H1 (cell line): ENCODE measurements at regions not wholly inside any gene's neighbourhood (a gene's known extent, or its start where the extent isn't known, plus 50 kb on each side); places are given as distances from the start of the nearest gene placed in this dataset.

ENCODE experiments used
- BCL11A ChIP-seq, 2 experiments: IDR thresholded peaks; one replicate each; pipeline ENCODE4 v1.6.1; 2011; ENCODE audit warnings: low read depth in 2 of 2, low read length in 2 of 2, mild to moderate bottlenecking in 2 of 2
- GABPA ChIP-seq: IDR thresholded peaks from 2 replicates; pipeline ENCODE4 v1.6.1; 2011; ENCODE audit warnings: mild to moderate bottlenecking, low read length, moderate library complexity, borderline replicate concordance; ENCODE audit not compliant: insufficient read depth
- MAFK ChIP-seq: IDR thresholded peaks from 2 replicates; pipeline ENCODE4 v1.6.1; 2012; ENCODE audit warnings: low read depth, mild to moderate bottlenecking, improper control_type of control experiment, low read length
- PHF8 ChIP-seq: fragments of 200-600 bp; sonication (generic); conservative IDR thresholded peaks from 2 replicates; pipeline ENCODE4 v1.7.1; 2012; ENCODE audit warnings: low read depth, mild to moderate bottlenecking, inconsistent platforms, low read length, moderate library complexity
- POLR2A ChIP-seq, 2 experiments: IDR thresholded peaks; 1 replicate in 1 of 2; 2 replicates in 1 of 2; pipeline ENCODE4 v1.6.1; 2011; ENCODE audit warnings: low read depth in 2 of 2, low read length in 2 of 2, mild to moderate bottlenecking in 2 of 2; ENCODE audit errors: control extremely low read depth in 1 of 2
- POLR2AphosphoS5 ChIP-seq: IDR thresholded peaks from 2 replicates; pipeline ENCODE4 v1.6.1; 2011; ENCODE audit warnings: low read depth, low read length
- POU5F1 ChIP-seq: IDR thresholded peaks from 2 replicates; pipeline ENCODE4 v1.6.1; 2011; ENCODE audit warnings: low read depth, mild to moderate bottlenecking, low read length, moderate library complexity
- RFX5 ChIP-seq: IDR thresholded peaks from 2 replicates; pipeline ENCODE4 v1.6.1; 2011; ENCODE audit warnings: low read depth, low read length, improper control_type of control experiment, borderline replicate concordance
- SIN3A ChIP-seq, 2 experiments: IDR thresholded peaks in 1 of 2; conservative IDR thresholded peaks in 1 of 2; 2 replicates each; pipeline ENCODE4 v1.6.1; 2011 to 2012; ENCODE audit warnings: low read length in 2 of 2, improper control_type of control experiment in 1 of 2, low read depth in 1 of 2, mild to moderate bottlenecking in 1 of 2
- TBP ChIP-seq: IDR thresholded peaks from 2 replicates; pipeline ENCODE4 v1.6.1; 2011; ENCODE audit warnings: low read depth, low read length, improper control_type of control experiment
- TF ChIP-seq, protein P1 (sequence below): IDR thresholded peaks from 2 replicates; pipeline ENCODE4 v1.6.1; 2011; ENCODE audit warnings: low read length, improper control_type of control experiment
- TF ChIP-seq, protein P2 (sequence below), 3 experiments: IDR thresholded peaks; 1 replicate in 2 of 3; 2 replicates in 1 of 3; pipeline versions ENCODE4 v1.5.1 to v1.6.1; 2011; ENCODE audit warnings: low read length in 3 of 3, mild to moderate bottlenecking in 3 of 3, inconsistent platforms in 2 of 3, low read depth in 1 of 3, moderate library complexity in 1 of 3; ENCODE audit not compliant: insufficient read depth in 1 of 3; ENCODE audit errors: control extremely low read depth in 1 of 3
- TF ChIP-seq, protein P3 (sequence below): IDR thresholded peaks from 2 replicates; pipeline ENCODE4 v1.6.1; 2011; ENCODE audit warnings: low read depth, mild to moderate bottlenecking, low read length; ENCODE audit not compliant: insufficient read depth

DNA sequence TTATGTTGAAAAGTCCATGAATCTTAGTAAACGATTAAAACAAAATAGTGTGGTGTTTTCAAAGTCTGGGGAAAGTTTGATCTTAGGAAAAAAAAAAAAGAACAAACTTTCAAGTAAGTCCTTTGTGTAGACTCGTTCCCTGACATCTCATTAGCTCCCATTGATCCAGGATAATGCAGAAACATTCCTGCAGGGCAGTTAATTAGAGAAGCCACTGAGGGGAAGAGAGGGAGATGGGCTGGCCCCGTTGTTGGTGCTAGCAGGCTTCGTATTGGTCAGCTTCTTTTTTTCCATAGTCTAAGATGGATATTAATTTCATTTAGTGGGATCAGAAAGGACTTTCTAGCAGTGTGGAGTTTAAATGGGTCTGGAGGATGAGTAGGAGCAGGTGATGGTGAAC is 340.2 kb downstream of the DRD1 start:
- no peak for TF ChIP-seq TBP
- no peak for TF ChIP-seq POLR2A (IDR thresholded peaks at IDR 0.05; ENCODE audit: control extremely low read depth in 1 of 2, low read depth in 2 of 2, low read length in 2 of 2)
- TF ChIP-seq, protein P1, sequence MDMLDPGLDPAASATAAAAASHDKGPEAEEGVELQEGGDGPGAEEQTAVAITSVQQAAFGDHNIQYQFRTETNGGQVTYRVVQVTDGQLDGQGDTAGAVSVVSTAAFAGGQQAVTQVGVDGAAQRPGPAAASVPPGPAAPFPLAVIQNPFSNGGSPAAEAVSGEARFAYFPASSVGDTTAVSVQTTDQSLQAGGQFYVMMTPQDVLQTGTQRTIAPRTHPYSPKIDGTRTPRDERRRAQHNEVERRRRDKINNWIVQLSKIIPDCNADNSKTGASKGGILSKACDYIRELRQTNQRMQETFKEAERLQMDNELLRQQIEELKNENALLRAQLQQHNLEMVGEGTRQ: no peak
- TF ChIP-seq, protein P2, sequence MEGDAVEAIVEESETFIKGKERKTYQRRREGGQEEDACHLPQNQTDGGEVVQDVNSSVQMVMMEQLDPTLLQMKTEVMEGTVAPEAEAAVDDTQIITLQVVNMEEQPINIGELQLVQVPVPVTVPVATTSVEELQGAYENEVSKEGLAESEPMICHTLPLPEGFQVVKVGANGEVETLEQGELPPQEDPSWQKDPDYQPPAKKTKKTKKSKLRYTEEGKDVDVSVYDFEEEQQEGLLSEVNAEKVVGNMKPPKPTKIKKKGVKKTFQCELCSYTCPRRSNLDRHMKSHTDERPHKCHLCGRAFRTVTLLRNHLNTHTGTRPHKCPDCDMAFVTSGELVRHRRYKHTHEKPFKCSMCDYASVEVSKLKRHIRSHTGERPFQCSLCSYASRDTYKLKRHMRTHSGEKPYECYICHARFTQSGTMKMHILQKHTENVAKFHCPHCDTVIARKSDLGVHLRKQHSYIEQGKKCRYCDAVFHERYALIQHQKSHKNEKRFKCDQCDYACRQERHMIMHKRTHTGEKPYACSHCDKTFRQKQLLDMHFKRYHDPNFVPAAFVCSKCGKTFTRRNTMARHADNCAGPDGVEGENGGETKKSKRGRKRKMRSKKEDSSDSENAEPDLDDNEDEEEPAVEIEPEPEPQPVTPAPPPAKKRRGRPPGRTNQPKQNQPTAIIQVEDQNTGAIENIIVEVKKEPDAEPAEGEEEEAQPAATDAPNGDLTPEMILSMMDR (IDR thresholded peaks at IDR 0.05; ENCODE audit: control extremely low read depth in 1 of 3, insufficient read depth in 1 of 3, low read depth in 1 of 3, low read length in 3 of 3): no peak
- no peak for TF ChIP-seq POLR2AphosphoS5
- TF ChIP-seq MAFK: no peak
- TF ChIP-seq RFX5: no peak
- no peak for TF ChIP-seq PHF8
- no peak for TF ChIP-seq GABPA
- TF ChIP-seq, protein P3, sequence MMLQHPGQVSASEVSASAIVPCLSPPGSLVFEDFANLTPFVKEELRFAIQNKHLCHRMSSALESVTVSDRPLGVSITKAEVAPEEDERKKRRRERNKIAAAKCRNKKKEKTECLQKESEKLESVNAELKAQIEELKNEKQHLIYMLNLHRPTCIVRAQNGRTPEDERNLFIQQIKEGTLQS: no peak
- no peak for TF ChIP-seq SIN3A (conservative IDR thresholded peaks at IDR 0.05 in 1 of 2, IDR thresholded peaks at IDR 0.05 in 1 of 2; ENCODE audit: low read depth in 1 of 2, low read length in 2 of 2)
- no peak for TF ChIP-seq POU5F1
- no peak for TF ChIP-seq BCL11A (IDR thresholded peaks at IDR 0.05; ENCODE audit: low read depth in 2 of 2, low read length in 2 of 2)
